H1 (cell line): ENCODE measurements at regions not wholly inside any gene's neighbourhood (a gene's known extent, or its start where the extent isn't known, plus 50 kb on each side); places are given as distances from the start of the nearest gene placed in this dataset.

Experiments used
- CTCF ChIA-PET: fragments of 300-600 bp; sonication (Branson Sonifier 250); formaldehyde crosslinking; loops from one replicate; lab custom pipeline; 2021; ENCODE audit not compliant: partially characterized antibody; lab: Charles Lee
- POLR2A ChIA-PET: fragments of 300-600 bp; sonication (Branson Sonifier 250); formaldehyde crosslinking; loops from one replicate; lab custom pipeline; 2021; ENCODE audit warnings: inconsistent platforms; ENCODE audit not compliant: partially characterized antibody; lab: Charles Lee
- DNase-seq, 2 experiments: peaks; one replicate each; pipeline versions ENCODE4 v3.0.0 to v3.0.0-alpha.2; 2010 to 2022; ENCODE audit warnings: low spot score in 2 of 2, low read depth in 1 of 2, mixed read lengths in 1 of 2
- FAIRE-seq: peaks from 2 replicates; lab custom pipeline; 2011; peaks lifted over from hg19 to GRCh38; lab: Jason Lieb, UNC
- H2AFZ ChIP-seq: 2 replicates; pipeline ENCODE4 v1.8.1; 2012; ENCODE audit warnings: low read length, inconsistent platforms
- H2AK5ac ChIP-seq: 2 replicates; pipeline ENCODE4 v1.6.1; 2013; ENCODE audit warnings: low read depth, low read length
- H2BK120ac ChIP-seq: replicated peaks from 2 replicates; pipeline ENCODE3; 2013; ENCODE audit warnings: low read depth, low read length, inconsistent platforms
- H2BK12ac ChIP-seq: 2 replicates; pipeline ENCODE4 v1.6.1; 2013; ENCODE audit warnings: low read depth, low read length
- H2BK15ac ChIP-seq: 2 replicates; pipeline ENCODE4 v1.6.1; 2013; ENCODE audit warnings: low read length
- H2BK20ac ChIP-seq: 2 replicates; pipeline ENCODE4 v1.6.1; 2013; ENCODE audit warnings: low read length
- H2BK5ac ChIP-seq: 2 replicates; pipeline ENCODE4 v1.6.1; 2013; ENCODE audit warnings: low read depth, low read length
- H3K14ac ChIP-seq: 2 replicates; pipeline ENCODE4 v1.6.1; 2013; ENCODE audit warnings: inconsistent platforms; ENCODE audit not compliant: insufficient read length
- H3K18ac ChIP-seq: 2 replicates; pipeline ENCODE4 v1.6.1; 2013; ENCODE audit warnings: low read length; ENCODE audit errors: extremely low read depth
- H3K23ac ChIP-seq: 2 replicates; pipeline ENCODE4 v1.6.1; 2013; ENCODE audit warnings: inconsistent platforms; ENCODE audit not compliant: insufficient read length
- H3K23me2 ChIP-seq: 2 replicates; pipeline ENCODE4 v1.6.1; 2013; ENCODE audit warnings: low read depth, low read length
- H3K27ac ChIP-seq: 2 replicates; pipeline ENCODE4 v1.6.1; 2011; ENCODE audit warnings: low read depth, low read length, inconsistent platforms
- H3K27me3 ChIP-seq, 4 experiments: replicated peaks in 1 of 4; 1 replicate in 1 of 4; 2 replicates in 3 of 4; pipeline versions ENCODE4 v1.6.1 to v1.8.1; 2011 to 2013; ENCODE audit warnings: low read length in 3 of 4, mild to moderate bottlenecking in 3 of 4, inconsistent platforms in 2 of 4, mixed read lengths in 2 of 4, moderate library complexity in 1 of 4; ENCODE audit not compliant: control insufficient read depth in 3 of 4, insufficient read depth in 3 of 4; ENCODE audit errors: extremely low read depth in 1 of 4
- H3K36me3 ChIP-seq, 4 experiments: 2 replicates each; pipeline versions ENCODE4 v1.6.1 to v1.8.1; 2011 to 2013; ENCODE audit warnings: mild to moderate bottlenecking in 4 of 4, low read length in 3 of 4, moderate library complexity in 2 of 4, control low read depth in 1 of 4, inconsistent platforms in 1 of 4; ENCODE audit not compliant: insufficient read depth in 4 of 4, control insufficient read depth in 2 of 4
- H3K4ac ChIP-seq: replicated peaks from 2 replicates; pipeline ENCODE3; 2013; ENCODE audit warnings: low read length, low read depth, mixed read lengths, inconsistent platforms; ENCODE audit not compliant: insufficient read length
- H3K4me1 ChIP-seq, 4 experiments: replicated peaks in 1 of 4; 1 replicate in 1 of 4; 2 replicates in 3 of 4; pipeline versions ENCODE4 v1.6.1 to v1.8.1; 2011 to 2013; ENCODE audit warnings: low read length in 3 of 4, inconsistent platforms in 2 of 4, mixed read lengths in 1 of 4; ENCODE audit not compliant: insufficient read depth in 4 of 4, control insufficient read depth in 3 of 4
- H3K4me2 ChIP-seq, 2 experiments: 2 replicates each; pipeline versions ENCODE4 v1.6.1 to v1.8.1; 2011 to 2013; ENCODE audit warnings: low read depth in 2 of 2, low read length in 2 of 2, control low read depth in 1 of 2, inconsistent platforms in 1 of 2, mild to moderate bottlenecking in 1 of 2; ENCODE audit not compliant: insufficient read depth in 1 of 2
- H3K4me3 ChIP-seq, 4 experiments: fragments of 200-600, 300-600 bp in 1 of 4; sonication (generic), shearing (Covaris generic), sonication (Bioruptor Twin) in 1 of 4; 2 replicates each; pipeline versions ENCODE4 v1.5.1 to v1.8.1; 2011 to 2016; ENCODE audit warnings: low read length in 4 of 4, low read depth in 3 of 4, control low read depth in 2 of 4, inconsistent platforms in 2 of 4, mild to moderate bottlenecking in 2 of 4, mixed read lengths in 1 of 4, moderate library complexity in 1 of 4; ENCODE audit not compliant: insufficient read depth in 2 of 4; ENCODE audit errors: extremely low read depth in 1 of 4
- H3K56ac ChIP-seq: replicated peaks from 2 replicates; pipeline ENCODE3; 2013; ENCODE audit warnings: low read depth, mild to moderate bottlenecking, mixed read lengths, low read length, inconsistent platforms; ENCODE audit not compliant: insufficient read length
- H3K79me1 ChIP-seq: 2 replicates; pipeline ENCODE4 v1.6.1; 2013; ENCODE audit warnings: low read depth, low read length, control low read depth
- H3K79me2 ChIP-seq, 2 experiments: 2 replicates each; pipeline versions ENCODE4 v1.6.1 to v1.8.1; 2012 to 2013; ENCODE audit warnings: low read length in 2 of 2, mild to moderate bottlenecking in 2 of 2, inconsistent platforms in 1 of 2; ENCODE audit not compliant: insufficient read depth in 2 of 2, control insufficient read depth in 1 of 2
- H3K9ac ChIP-seq, 4 experiments: replicated peaks in 1 of 4; 1 replicate in 1 of 4; 2 replicates in 3 of 4; pipeline versions ENCODE4 v1.6.1 to v1.8.1; 2011 to 2013; ENCODE audit warnings: low read depth in 3 of 4, low read length in 3 of 4, control low read depth in 2 of 4, mild to moderate bottlenecking in 2 of 4, moderate library complexity in 2 of 4, inconsistent platforms in 1 of 4; ENCODE audit errors: extremely low read depth in 1 of 4
- H3K9me3 ChIP-seq, 2 experiments: 2 replicates each; pipeline versions ENCODE4 v1.6.1 to v1.8.1; 2012 to 2013; ENCODE audit warnings: mild to moderate bottlenecking in 2 of 2, moderate library complexity in 2 of 2, control low read depth in 1 of 2, inconsistent platforms in 1 of 2, low read depth in 1 of 2, low read length in 1 of 2, mixed read lengths in 1 of 2; ENCODE audit not compliant: insufficient read depth in 2 of 2
- H4K20me1 ChIP-seq, 2 experiments: replicated peaks in 1 of 2; 2 replicates each; pipeline versions ENCODE3 to v1.8.1; 2011 to 2013; ENCODE audit warnings: inconsistent platforms in 2 of 2, low read length in 2 of 2, mild to moderate bottlenecking in 1 of 2; ENCODE audit not compliant: insufficient read depth in 2 of 2, control insufficient read depth in 1 of 2
- H4K5ac ChIP-seq: 2 replicates; pipeline ENCODE4 v1.6.1; 2013; ENCODE audit warnings: low read length, low read depth, mixed read lengths, inconsistent platforms; ENCODE audit not compliant: insufficient read length
- H4K8ac ChIP-seq: 2 replicates; pipeline ENCODE4 v1.8.0; 2013; ENCODE audit warnings: mild to moderate bottlenecking, moderate library complexity, low read length, inconsistent platforms; ENCODE audit not compliant: insufficient read depth; ENCODE audit errors: extremely low read depth
- H4K91ac ChIP-seq: replicated peaks from 2 replicates; pipeline ENCODE3; 2013; ENCODE audit warnings: low read length, mixed read lengths, inconsistent platforms; ENCODE audit not compliant: insufficient read length
- ASH2L ChIP-seq: fragments of 200-600, 300-600 bp; sonication (generic); IDR thresholded peaks from one replicate; pipeline ENCODE4 v1.7.1; 2017; ENCODE audit warnings: low read length
- HDAC6 ChIP-seq: IDR thresholded peaks from one replicate; pipeline ENCODE4 v1.7.1; 2012; ENCODE audit warnings: low read depth, mild to moderate bottlenecking, inconsistent platforms, low read length, moderate library complexity
- WGBS, 2 experiments: shearing (Covaris generic) in 1 of 2; methylation state at CpG; one replicate each; pipeline versions ENCODE4 v1.1.6 to v1.1.7; 2013 to 2015; ENCODE audit warnings: low lambda C conversion rate in 2 of 2, mixed read lengths in 2 of 2, inconsistent platforms in 1 of 2, low coverage in 1 of 2, missing lambda C conversion rate in 1 of 2; ENCODE audit not compliant: insufficient replicate concordance in 2 of 2, insufficient coverage in 1 of 2, insufficient read length in 1 of 2; ENCODE audit errors: extremely low coverage in 1 of 2, missing lambda C conversion rate in 1 of 2; 5-methylcytosine and 5-hydroxymethylcytosine counted together

- CTCF ChIA-PET: no interaction called here
- Histone ChIP-seq H2BK15ac (no peak overlapping the region), H3K18ac (no peak overlapping the region), H4K20me1 (no peaks in the 10 kb centered on the region), H4K5ac (no peak overlapping the region), H3K14ac (no peak overlapping the region), H2AFZ (no peak overlapping the region), H4K91ac (no peak overlapping the region), H3K56ac (no peak overlapping the region), H2AK5ac (no peak overlapping the region)
- 84% methylated on average over 5 of the region's 5 CpGs; no CpG with 5 or more reads in 1 of the 2 experiments for WGBS, 2 experiments
- no peak for DNase-seq
- no peak for TF ChIP-seq ASH2L
- no peak for TF ChIP-seq HDAC6
- TF ChIP-seq, all 59 proteins: peak for 0
- no peaks in the 10 kb centered on the region for H3K79me2 ChIP-seq
- H3K9me3 ChIP-seq: no peaks in the 10 kb centered on the region
- H2BK120ac ChIP-seq: no peak overlapping the region
- H2BK20ac ChIP-seq: no peak overlapping the region
- no peak overlapping the region for H2BK5ac ChIP-seq
- H3K4me3 ChIP-seq: no peak overlapping the region
- no peak overlapping the region for H3K4me2 ChIP-seq
- H3K23ac ChIP-seq: no peak overlapping the region
- no peaks in the 10 kb centered on the region for H3K79me1 ChIP-seq
- POLR2A ChIA-PET: no interaction called here
- H4K8ac ChIP-seq: no peak overlapping the region
- H3K4me1 ChIP-seq: no peaks in the 10 kb centered on the region
- no peaks in the 10 kb centered on the region for H3K36me3 ChIP-seq
- H2BK12ac ChIP-seq: no peak overlapping the region
- H3K27me3 ChIP-seq: no peaks in the 10 kb centered on the region
- no peaks in the 10 kb centered on the region for H3K23me2 ChIP-seq
- no peak for FAIRE-seq
- H3K4ac ChIP-seq: no peak overlapping the region
- H3K27ac ChIP-seq: no peak overlapping the region
- no peak overlapping the region for H3K9ac ChIP-seq
Observed at GRCh38 chr2:144935191-144935590, 415.3 kb upstream of the ZEB2 start.
